ENCODE measurements at regions not wholly inside any gene's neighbourhood (a gene's known extent, or its start where the extent isn't known, plus 50 kb on each side); places are given as distances from the start of the nearest gene placed in this dataset.

DNA sequence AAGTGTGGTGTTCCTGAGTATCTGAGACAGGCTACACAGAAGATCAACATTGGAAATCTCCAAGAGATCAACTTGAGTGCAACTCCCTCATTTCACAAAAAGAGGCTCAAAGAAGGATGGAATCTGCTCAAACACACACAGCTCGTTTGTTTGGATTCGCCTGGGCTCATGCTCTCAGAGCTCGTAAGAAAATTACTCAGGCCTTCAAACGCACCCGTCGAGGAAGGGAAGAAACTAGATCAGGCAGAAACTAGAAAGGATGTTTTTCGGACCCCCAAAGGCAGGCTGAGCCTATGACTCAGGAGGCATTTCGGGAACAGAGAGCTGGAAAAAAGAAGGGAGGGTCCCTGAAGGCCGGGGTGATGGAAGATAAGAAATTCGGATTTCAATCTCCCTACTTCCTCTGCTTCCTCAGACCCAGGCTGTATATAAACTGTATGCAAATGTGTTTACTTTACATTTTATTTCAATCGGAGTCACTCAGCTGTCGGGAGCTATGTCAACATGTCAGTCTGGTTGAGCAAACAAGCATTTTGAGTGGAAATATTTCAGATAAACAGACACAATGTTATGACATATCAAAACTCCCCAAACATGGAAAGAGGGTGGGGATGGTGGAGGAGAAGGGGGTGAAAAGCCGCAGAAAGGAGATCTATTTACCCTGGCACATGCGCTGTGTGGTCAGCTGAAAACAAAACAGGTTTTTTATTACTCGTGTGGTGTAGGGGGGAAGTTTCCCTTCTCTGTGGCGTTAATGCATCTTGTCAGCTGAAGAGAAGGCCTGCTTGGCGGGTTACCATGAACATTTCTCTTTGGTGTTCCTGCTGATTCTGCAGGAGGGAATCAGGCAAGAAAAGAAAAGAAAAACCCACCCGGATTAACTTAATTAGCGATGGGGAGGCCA is 129.1 kb upstream of the TBX3 start:
- Histone ChIP-seq H3K4me3 (replicated peaks in 1 of 3; ENCODE audit: insufficient read depth in 1 of 3, low read depth in 1 of 3, low read length in 3 of 3) (no peak overlapping the region), H3K4me1 (ENCODE audit: control insufficient read depth, extremely low read depth, insufficient read depth, low read length) (no peaks in the 10 kb centered on the region), H3K9me3 (replicated peaks; ENCODE audit: control insufficient read depth, insufficient read depth, low read length) (peaks cover 3% of the 10 kb centered on the region), H3K27me3 (ENCODE audit: control insufficient read depth in 2 of 2, insufficient read depth in 2 of 2, low read length in 2 of 2) (no peaks in the 10 kb centered on the region), H3K79me2 (ENCODE audit: control insufficient read depth, insufficient read depth, low read length) (no peaks in the 10 kb centered on the region), H3K36me3 (ENCODE audit: control insufficient read depth in 2 of 2, extremely low read depth in 1 of 2, insufficient read depth in 2 of 2, low read length in 2 of 2) (no peaks in the 10 kb centered on the region), H4K20me1 (replicated peaks; ENCODE audit: control insufficient read depth, extremely low read depth, insufficient read depth, low read length) (no peaks in the 10 kb centered on the region), H3K9ac (replicated peaks; ENCODE audit: extremely low read depth, insufficient read depth, low read length) (no peak overlapping the region), H3K4me2 (ENCODE audit: insufficient read depth, low read length) (no peak overlapping the region), H3K27ac (ENCODE audit: insufficient read depth, low read depth, low read length) (no peak overlapping the region), H3K9me1 (replicated peaks; ENCODE audit: control insufficient read depth, extremely low read depth, insufficient read depth, low read length) (no peaks in the 10 kb centered on the region), H2AFZ (ENCODE audit: low read depth, low read length) (no peak overlapping the region)
- dilution Hi-C loops (cut with MboI; ENCODE audit: extremely low pct_ligation_motif_present, low sequenced_read_pairs) (no loop called here), intact Hi-C loops (cut with micrococcal nuclease) (no loop called here)
- no TSS peak for BruUV-seq (replicated peaks)
- ChIA-PET CTCF (no interaction called here), POLR2A (no interaction called here)
- FAIRE-seq (no peak), DNase-seq (ENCODE audit: low read depth, low spot score) (no peak)
- TF ChIP-seq CTCF (IDR thresholded peaks at IDR 0.05; ENCODE audit: extremely low read depth in 1 of 2, insufficient read depth in 1 of 2, low read depth in 1 of 2, low read length in 2 of 2) (no peak), POLR2A (IDR thresholded peaks at IDR 0.05; ENCODE audit: low read depth, low read length) (no peak), FOS (IDR thresholded peaks at IDR 0.05; ENCODE audit: borderline replicate concordance, insufficient read depth, low read length) (no peak), EZH2 (IDR thresholded peaks at IDR 0.05; ENCODE audit: borderline replicate concordance, low read depth, low read length, severe bottlenecking) (no peak), JUN (IDR thresholded peaks at IDR 0.05; ENCODE audit: borderline replicate concordance, insufficient read depth, insufficient read length, low read depth) (no peak), GATA2 (IDR thresholded peaks at IDR 0.05; ENCODE audit: insufficient read depth, insufficient read length, low read depth, low read length) (no peak), POLR2AphosphoS5 (IDR thresholded peaks at IDR 0.05; ENCODE audit: insufficient read depth, low read depth, low read length) (no peak), MYC (IDR thresholded peaks at IDR 0.05; ENCODE audit: low read depth, low read length) (no peak)
- TF ChIP-seq, protein P1, sequence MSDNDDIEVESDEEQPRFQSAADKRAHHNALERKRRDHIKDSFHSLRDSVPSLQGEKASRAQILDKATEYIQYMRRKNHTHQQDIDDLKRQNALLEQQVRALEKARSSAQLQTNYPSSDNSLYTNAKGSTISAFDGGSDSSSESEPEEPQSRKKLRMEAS (IDR thresholded peaks at IDR 0.05; ENCODE audit: insufficient read depth, insufficient read length), result no peak

Data from endothelial cell of umbilical vein (primary cell).